ENCODE measurements at regions not wholly inside any gene's neighbourhood (a gene's known extent, or its start where the extent isn't known, plus 50 kb on each side); places are given as distances from the start of the nearest gene placed in this dataset.

GRCh38 chr12:94032368-94032767 is 116.0 kb upstream of the PLXNC1 start:
- H3K27ac ChIP-seq, result no peak overlapping the region
- no peak for TF ChIP-seq ZFX (IDR thresholded peaks at IDR 0.05)
- no peak for TF ChIP-seq CTCF (conservative IDR thresholded peaks at IDR 0.05)

DNA sequence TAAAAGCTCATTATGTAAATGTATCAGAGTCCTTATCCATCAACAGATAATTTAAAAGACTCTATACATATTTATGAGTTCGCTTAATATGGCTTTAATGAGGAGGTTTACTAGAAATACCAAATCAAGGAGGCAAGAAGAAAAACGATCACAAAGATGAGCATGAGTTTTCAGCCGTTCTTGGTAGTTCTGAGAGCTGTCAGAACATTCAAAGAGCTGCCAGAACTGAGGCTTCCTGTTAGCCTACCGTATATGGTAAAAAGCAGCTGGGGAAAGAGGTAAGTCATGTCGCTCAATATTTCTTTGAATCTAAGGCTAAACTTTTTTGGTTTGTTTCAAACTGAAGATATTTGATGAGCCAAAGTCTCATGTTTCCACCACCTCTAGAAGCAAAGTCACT is 115.3 kb upstream of the PLXNC1 start:
- H3K27ac ChIP-seq, result no peak overlapping the region
- TF ChIP-seq ZFX (IDR thresholded peaks at IDR 0.05), result no peak
- TF ChIP-seq CTCF (conservative IDR thresholded peaks at IDR 0.05), result no peak

DNA sequence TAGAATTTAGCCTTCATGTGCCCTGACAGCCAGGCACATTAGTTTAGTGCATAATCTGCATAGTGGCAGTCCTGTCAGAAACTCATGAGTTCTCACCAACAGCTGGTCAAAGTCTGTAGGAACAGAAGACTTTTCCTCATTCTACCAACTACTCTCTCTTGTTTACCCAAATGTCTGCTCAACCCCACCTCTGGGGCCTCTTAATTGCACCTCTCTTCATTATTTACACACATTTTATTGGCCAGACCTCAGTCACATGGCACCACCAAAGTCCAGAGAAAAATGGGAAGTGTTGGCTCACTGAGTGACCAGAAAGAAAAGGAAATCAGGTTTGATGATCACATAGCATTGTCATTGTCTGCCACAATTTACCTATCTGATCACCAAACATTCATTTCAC is 114.6 kb upstream of the PLXNC1 start:
- no peak for TF ChIP-seq ZFX (IDR thresholded peaks at IDR 0.05)
- no peak for TF ChIP-seq CTCF (conservative IDR thresholded peaks at IDR 0.05)
- H3K27ac ChIP-seq, result no peak overlapping the region; the same call in 1 of the 2 replicates

- TF ChIP-seq CTCF (conservative IDR thresholded peaks at IDR 0.05) (no peak), ZFX (IDR thresholded peaks at IDR 0.05) (no peak)
- H3K27ac ChIP-seq, result no peak overlapping the region
These were observed 110.9 kb upstream of the PLXNC1 start for GRCh38 chr12:94037444-94037843.

DNA sequence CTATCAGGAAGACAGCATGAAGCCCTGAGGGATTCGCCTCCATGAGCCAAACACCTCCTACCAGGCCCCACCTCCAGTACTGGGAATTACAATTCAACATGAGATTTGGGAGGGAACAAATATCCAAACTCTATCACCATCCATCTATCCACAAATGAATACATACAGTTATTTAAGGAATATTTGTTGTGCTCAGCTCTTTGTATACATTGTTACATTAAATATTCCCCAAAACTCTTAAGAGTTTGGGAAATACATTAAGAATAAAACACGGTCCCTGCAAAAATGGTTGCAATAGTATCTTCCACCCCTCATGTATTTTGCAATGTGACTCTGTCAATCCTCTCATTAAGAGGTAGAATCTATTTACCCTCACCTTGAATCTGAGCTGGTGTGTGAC is 109.8 kb upstream of the PLXNC1 start:
- H3K27ac ChIP-seq, result no peak overlapping the region
- TF ChIP-seq CTCF (conservative IDR thresholded peaks at IDR 0.05), result no peak
- no peak for TF ChIP-seq ZFX (IDR thresholded peaks at IDR 0.05)

GRCh38 chr12:94039199-94039840 is 109.1 kb upstream of the PLXNC1 start:
- TF ChIP-seq ZFX (IDR thresholded peaks at IDR 0.05) (no peak), CTCF (conservative IDR thresholded peaks at IDR 0.05) (no peak)

GRCh38 chr12:94039914-94040313 is 108.5 kb upstream of the PLXNC1 start:
- TF ChIP-seq CTCF (conservative IDR thresholded peaks at IDR 0.05) (no peak), ZFX (IDR thresholded peaks at IDR 0.05) (no peak)
- H3K27ac ChIP-seq, result no peak overlapping the region

More at GRCh38 chr12:94039199-94039840, 109.1 kb upstream of the PLXNC1 start:
- no peak overlapping the region for H3K27ac ChIP-seq

Measured in C4-2B (cell line).